Endodermal cell (in vitro differentiated cells): ENCODE measurements at regions not wholly inside any gene's neighbourhood (a gene's known extent, or its start where the extent isn't known, plus 50 kb on each side); places are given as distances from the start of the nearest gene placed in this dataset.
A peak's percentile ranks its signal among the peaks of the same experiment; 100 is the strongest.

Source experiments
- DNase-seq: peaks from one replicate; pipeline ENCODE4 v3.0.0-alpha.2; 2017
- H3K27ac ChIP-seq: 2 replicates; pipeline ENCODE4 v1.5.1; 2013; ENCODE audit warnings: mild to moderate bottlenecking, low read depth, low read length, moderate library complexity
- H3K27me3 ChIP-seq: 2 replicates; pipeline ENCODE4 v1.6.1; 2013; ENCODE audit warnings: mild to moderate bottlenecking, low read length, moderate library complexity; ENCODE audit not compliant: insufficient read depth, control insufficient read depth, poor library complexity, severe bottlenecking
- H3K36me3 ChIP-seq: 2 replicates; pipeline ENCODE4 v1.7.0; 2013; ENCODE audit warnings: mild to moderate bottlenecking, low read length, moderate library complexity; ENCODE audit not compliant: control insufficient read depth, insufficient read depth
- H3K4me1 ChIP-seq: one replicate; pipeline ENCODE4 v1.7.0; 2013; ENCODE audit warnings: low read length; ENCODE audit not compliant: control insufficient read depth, insufficient read depth
- H3K4me3 ChIP-seq: 2 replicates; pipeline ENCODE4 v1.5.1; 2013; ENCODE audit warnings: mild to moderate bottlenecking, low read length, moderate library complexity
- H3K9ac ChIP-seq: 2 replicates; pipeline ENCODE4 v1.6.1; 2013; ENCODE audit warnings: mild to moderate bottlenecking, low read length, moderate library complexity; ENCODE audit not compliant: poor library complexity, severe bottlenecking; ENCODE audit errors: extremely low read depth
- H3K9me3 ChIP-seq: 2 replicates; pipeline ENCODE4 v1.6.1; 2013; ENCODE audit warnings: mild to moderate bottlenecking, low read length, moderate library complexity; ENCODE audit not compliant: control insufficient read depth
- H3K27ac Mint-ChIP-seq: 2 replicates; pipeline ENCODE4 v1.8.0; 2020; ENCODE audit warnings: mixed read lengths
- H3K27me3 Mint-ChIP-seq: 2 replicates; pipeline ENCODE4 v1.8.0; 2021; ENCODE audit warnings: mild to moderate bottlenecking, mixed read lengths; ENCODE audit not compliant: insufficient read depth
- H3K36me3 Mint-ChIP-seq: 2 replicates; pipeline ENCODE4 v1.8.0; 2020; ENCODE audit warnings: low read depth, mixed read lengths
- H3K4me1 Mint-ChIP-seq: 2 replicates; pipeline ENCODE4 v1.8.0; 2020; ENCODE audit warnings: mixed read lengths
- H3K4me3 Mint-ChIP-seq: 2 replicates; pipeline ENCODE4 v1.8.0; 2020; ENCODE audit warnings: mild to moderate bottlenecking, moderate library complexity, mixed read lengths
- H3K9me3 Mint-ChIP-seq: 2 replicates; pipeline ENCODE4 v1.8.0; 2020; ENCODE audit warnings: mild to moderate bottlenecking, mixed read lengths
- WGBS, 2 experiments: methylation state at CpG; one replicate each; pipeline versions ENCODE4 v1.1.5 to v1.1.7; 2013; ENCODE audit warnings: missing lambda C conversion rate in 2 of 2, mixed read lengths in 1 of 2; ENCODE audit not compliant: insufficient coverage in 1 of 2, insufficient read length in 1 of 2; 5-methylcytosine and 5-hydroxymethylcytosine counted together
- TF ChIP-seq, protein P1 (sequence below): fragments of 200-600 bp; sonication (generic); conservative IDR thresholded peaks from 2 replicates; pipeline ENCODE4 v1.5.0; 2021; ENCODE audit warnings: antibody characterized with exemption, mild to moderate bottlenecking

DNA sequence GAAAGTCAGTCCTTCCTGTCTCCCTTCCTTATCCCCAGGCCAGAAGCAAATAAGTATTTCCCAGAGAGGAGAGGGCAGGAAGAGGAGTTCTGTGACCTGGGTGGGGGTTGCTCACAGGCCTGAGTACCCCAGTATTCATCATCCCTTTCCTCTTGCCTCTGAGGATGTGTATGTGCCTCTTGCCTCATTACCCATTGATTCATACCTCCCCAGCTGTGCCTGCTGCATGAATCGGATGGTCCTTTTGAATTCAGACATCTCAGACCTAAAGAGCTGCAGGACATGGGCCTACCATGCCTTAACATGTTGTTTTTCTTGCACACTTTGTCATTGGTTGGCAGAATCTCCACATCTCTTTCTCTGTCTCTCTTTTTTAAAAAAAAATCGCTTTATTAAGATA is 112.8 kb upstream of the SHB start:
- H3K9me3 ChIP-seq: no peaks in the 10 kb centered on the region
- Mint-ChIP-seq H3K9me3 (peaks cover 4% of the 10 kb centered on the region), H3K4me3 (no peak overlapping the region), H3K36me3 (peaks cover 2% of the 10 kb centered on the region), H3K27ac (no peak overlapping the region), H3K27me3 (peaks cover 10% of the 10 kb centered on the region), H3K4me1 (peaks cover 13% of the 10 kb centered on the region)
- DNase-seq: peak; percentile 29
- H3K9ac ChIP-seq: no peak overlapping the region
- TF ChIP-seq, protein P1, sequence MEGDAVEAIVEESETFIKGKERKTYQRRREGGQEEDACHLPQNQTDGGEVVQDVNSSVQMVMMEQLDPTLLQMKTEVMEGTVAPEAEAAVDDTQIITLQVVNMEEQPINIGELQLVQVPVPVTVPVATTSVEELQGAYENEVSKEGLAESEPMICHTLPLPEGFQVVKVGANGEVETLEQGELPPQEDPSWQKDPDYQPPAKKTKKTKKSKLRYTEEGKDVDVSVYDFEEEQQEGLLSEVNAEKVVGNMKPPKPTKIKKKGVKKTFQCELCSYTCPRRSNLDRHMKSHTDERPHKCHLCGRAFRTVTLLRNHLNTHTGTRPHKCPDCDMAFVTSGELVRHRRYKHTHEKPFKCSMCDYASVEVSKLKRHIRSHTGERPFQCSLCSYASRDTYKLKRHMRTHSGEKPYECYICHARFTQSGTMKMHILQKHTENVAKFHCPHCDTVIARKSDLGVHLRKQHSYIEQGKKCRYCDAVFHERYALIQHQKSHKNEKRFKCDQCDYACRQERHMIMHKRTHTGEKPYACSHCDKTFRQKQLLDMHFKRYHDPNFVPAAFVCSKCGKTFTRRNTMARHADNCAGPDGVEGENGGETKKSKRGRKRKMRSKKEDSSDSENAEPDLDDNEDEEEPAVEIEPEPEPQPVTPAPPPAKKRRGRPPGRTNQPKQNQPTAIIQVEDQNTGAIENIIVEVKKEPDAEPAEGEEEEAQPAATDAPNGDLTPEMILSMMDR: no peak
- H3K4me3 ChIP-seq: no peak overlapping the region
- H3K27me3 ChIP-seq: no peaks in the 10 kb centered on the region
- H3K36me3 ChIP-seq: no peaks in the 10 kb centered on the region
- 82 to 91% methylated on average over 1 to 2 of the region's 2 CpGs for WGBS, 2 experiments
- no peaks in the 10 kb centered on the region for H3K4me1 ChIP-seq
- H3K27ac ChIP-seq: no peak overlapping the region

DNA sequence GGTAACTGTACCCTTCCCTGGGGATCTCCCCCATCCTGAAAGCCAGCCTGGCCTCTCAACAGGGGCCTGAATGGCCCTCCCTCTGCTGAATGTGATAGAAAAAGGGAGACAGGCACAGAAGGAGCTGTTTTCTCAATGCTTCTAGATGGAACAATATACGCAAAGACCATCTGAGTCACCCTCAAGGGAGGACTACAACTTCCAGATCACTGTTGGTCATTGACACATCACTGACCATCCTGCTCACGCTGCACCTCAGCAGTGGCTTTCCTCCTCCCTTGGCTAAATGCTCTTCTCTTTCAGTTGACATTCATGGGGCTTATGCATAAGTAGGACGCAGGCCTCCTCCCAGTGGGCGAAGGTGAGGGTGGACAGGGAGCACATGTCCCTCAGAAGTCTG is 112.2 kb upstream of the SHB start:
- Mint-ChIP-seq H3K4me1 (peaks cover 13% of the 10 kb centered on the region), H3K36me3 (peaks cover 2% of the 10 kb centered on the region), H3K27ac (no peak overlapping the region), H3K27me3 (peaks cover 10% of the 10 kb centered on the region), H3K9me3 (peaks cover 7% of the 10 kb centered on the region), H3K4me3 (no peak overlapping the region)
- no peak overlapping the region for H3K27ac ChIP-seq
- H3K4me1 ChIP-seq: no peaks in the 10 kb centered on the region
- WGBS, 2 experiments: 90 to 91% methylated on average over 3 to 4 of the region's 4 CpGs
- no peaks in the 10 kb centered on the region for H3K36me3 ChIP-seq
- H3K4me3 ChIP-seq: no peak overlapping the region
- no peaks in the 10 kb centered on the region for H3K9me3 ChIP-seq
- TF ChIP-seq, protein P1: no peak
- H3K9ac ChIP-seq: no peak overlapping the region
- DNase-seq: no peak
- H3K27me3 ChIP-seq: no peaks in the 10 kb centered on the region

DNA sequence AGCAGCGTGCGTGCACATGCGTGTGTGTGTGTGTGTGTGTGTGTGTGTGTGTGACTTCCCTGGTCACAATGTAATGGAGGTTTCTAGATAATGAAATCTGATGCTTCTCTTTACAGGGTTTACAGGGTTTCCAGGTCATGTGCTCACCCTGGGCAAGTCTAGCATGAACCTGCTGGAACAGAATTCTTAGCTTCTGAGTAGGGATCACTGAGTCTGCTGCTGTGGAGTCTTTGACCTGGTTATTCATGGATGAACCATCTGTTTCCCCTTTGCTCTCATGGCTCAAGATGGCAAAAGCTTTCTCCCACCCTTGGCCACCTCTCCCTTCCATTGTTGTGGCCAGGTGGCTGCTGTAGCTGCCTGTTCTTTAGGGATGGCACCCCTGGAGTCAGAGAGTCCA is 111.6 kb upstream of the SHB start:
- Histone ChIP-seq H3K27me3 (no peaks in the 10 kb centered on the region), H3K27ac (no peak overlapping the region), H3K36me3 (no peaks in the 10 kb centered on the region), H3K4me1 (no peaks in the 10 kb centered on the region), H3K9me3 (no peaks in the 10 kb centered on the region), H3K4me3 (no peak overlapping the region), H3K9ac (no peak overlapping the region)
- Mint-ChIP-seq H3K27ac (no peak overlapping the region), H3K4me3 (no peak overlapping the region), H3K27me3 (peaks cover 10% of the 10 kb centered on the region), H3K4me1 (peaks cover 13% of the 10 kb centered on the region), H3K9me3 (peaks cover 7% of the 10 kb centered on the region), H3K36me3 (peaks cover 2% of the 10 kb centered on the region)
- TF ChIP-seq, protein P1: no peak
- DNase-seq: peak; percentile 27
- 93 to 97% methylated on average over 3 of the region's 3 CpGs for WGBS, 2 experiments
